ENCODE measurements at regions not wholly inside any gene's neighbourhood (a gene's known extent, or its start where the extent isn't known, plus 50 kb on each side); places are given as distances from the start of the nearest gene placed in this dataset.

DNA sequence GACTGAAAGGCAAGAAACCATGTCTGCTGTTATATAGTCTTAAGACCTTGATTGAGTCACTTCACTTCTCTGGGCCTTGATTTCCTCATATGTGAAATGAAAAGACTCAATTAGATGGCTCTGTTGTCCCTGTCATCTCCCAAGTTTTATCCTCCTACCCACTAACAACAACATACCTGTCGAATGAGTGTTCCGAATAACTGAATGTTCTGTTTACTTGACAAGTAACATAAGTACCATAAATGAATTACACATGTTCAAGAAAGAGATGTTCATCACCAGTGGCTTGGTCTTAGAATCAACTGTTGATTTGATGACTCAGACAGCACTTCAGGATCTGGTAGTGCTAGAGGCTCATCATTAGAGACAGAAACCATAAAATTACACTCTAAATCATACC is 311.7 kb downstream of the VPS13C start:
- TF ChIP-seq, protein P1, sequence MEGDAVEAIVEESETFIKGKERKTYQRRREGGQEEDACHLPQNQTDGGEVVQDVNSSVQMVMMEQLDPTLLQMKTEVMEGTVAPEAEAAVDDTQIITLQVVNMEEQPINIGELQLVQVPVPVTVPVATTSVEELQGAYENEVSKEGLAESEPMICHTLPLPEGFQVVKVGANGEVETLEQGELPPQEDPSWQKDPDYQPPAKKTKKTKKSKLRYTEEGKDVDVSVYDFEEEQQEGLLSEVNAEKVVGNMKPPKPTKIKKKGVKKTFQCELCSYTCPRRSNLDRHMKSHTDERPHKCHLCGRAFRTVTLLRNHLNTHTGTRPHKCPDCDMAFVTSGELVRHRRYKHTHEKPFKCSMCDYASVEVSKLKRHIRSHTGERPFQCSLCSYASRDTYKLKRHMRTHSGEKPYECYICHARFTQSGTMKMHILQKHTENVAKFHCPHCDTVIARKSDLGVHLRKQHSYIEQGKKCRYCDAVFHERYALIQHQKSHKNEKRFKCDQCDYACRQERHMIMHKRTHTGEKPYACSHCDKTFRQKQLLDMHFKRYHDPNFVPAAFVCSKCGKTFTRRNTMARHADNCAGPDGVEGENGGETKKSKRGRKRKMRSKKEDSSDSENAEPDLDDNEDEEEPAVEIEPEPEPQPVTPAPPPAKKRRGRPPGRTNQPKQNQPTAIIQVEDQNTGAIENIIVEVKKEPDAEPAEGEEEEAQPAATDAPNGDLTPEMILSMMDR (optimal IDR thresholded peaks at IDR 0.05 in 1 of 3, IDR thresholded peaks at IDR 0.05 in 1 of 3, conservative IDR thresholded peaks at IDR 0.05 in 1 of 3; ENCODE audit: extremely low read depth in 1 of 3, insufficient read depth in 2 of 3, low read length in 3 of 3): no peak
- no peak for TF ChIP-seq EZH2 (IDR thresholded peaks at IDR 0.05; ENCODE audit: low read length)

All from keratinocyte (primary cell).